GM23338 (cell line): ENCODE measurements at regions not wholly inside any gene's neighbourhood (a gene's known extent, or its start where the extent isn't known, plus 50 kb on each side); places are given as distances from the start of the nearest gene placed in this dataset.

ENCODE experiments used
- CREB1 ChIP-seq: fragments of 250-450 bp; sonication (Bioruptor Pico); IDR thresholded peaks from 2 replicates; pipeline ENCODE4 v1.5.0; 2020; ENCODE audit warnings: low read depth, mild to moderate bottlenecking, moderate library complexity
- CTCF ChIP-seq, 2 experiments: fragments of 200-600 bp in 1 of 2; sonication (generic) in 1 of 2; conservative IDR thresholded peaks; 2 replicates each; pipeline versions ENCODE4 v1.5.1 to v1.6.1; 2016 to 2017; ENCODE audit warnings: antibody characterized with exemption in 2 of 2, low read depth in 2 of 2, mild to moderate bottlenecking in 2 of 2, moderate library complexity in 1 of 2
- ETS1 ChIP-seq: IDR thresholded peaks from 2 replicates; pipeline ENCODE4 v1.6.1; 2016; ENCODE audit warnings: antibody characterized with exemption
- JUNB ChIP-seq: IDR thresholded peaks from one replicate; pipeline ENCODE4 v1.6.1; 2016; ENCODE audit warnings: antibody characterized with exemption; ENCODE audit not compliant: unreplicated experiment
- NANOG ChIP-seq: IDR thresholded peaks from 2 replicates; pipeline ENCODE4 v1.6.1; 2016; ENCODE audit warnings: antibody characterized with exemption, borderline replicate concordance
- REST ChIP-seq: IDR thresholded peaks from one replicate; pipeline ENCODE4 v1.6.1; 2018; ENCODE audit warnings: antibody characterized with exemption; ENCODE audit not compliant: unreplicated experiment
- ZNF114 ChIP-seq: fragments of 250-450 bp; sonication (Bioruptor Pico); IDR thresholded peaks from 2 replicates; pipeline ENCODE4 v1.5.0; 2020; ENCODE audit warnings: mild to moderate bottlenecking, moderate library complexity
- ZNF331 ChIP-seq: fragments of 250-450 bp; sonication (Bioruptor Pico); IDR thresholded peaks from 2 replicates; pipeline ENCODE4 v1.5.0; 2020; ENCODE audit warnings: low read depth, mild to moderate bottlenecking, moderate library complexity
- ZNF462 ChIP-seq: fragments of 250-450 bp; sonication (Bioruptor Pico); IDR thresholded peaks from 2 replicates; pipeline ENCODE4 v1.5.0; 2020; ENCODE audit warnings: mild to moderate bottlenecking, moderate library complexity

- TF ChIP-seq ZNF462 (CRISPR knock-in tag) (no peak), ETS1 (no peak), NANOG (no peak), CREB1 (CRISPR knock-in tag) (no peak), CTCF (conservative IDR thresholded peaks at IDR 0.05; ENCODE audit: low read depth in 2 of 2) (no peak), ZNF114 (no peak), ZNF331 (CRISPR knock-in tag) (no peak), JUNB (no peak), REST (no peak)
Measured at GRCh38 chr2:122366427-122366826, 611.0 kb downstream of the TSN start (continued).
